Karpas-422 (cell line): ENCODE measurements at regions not wholly inside any gene's neighbourhood (a gene's known extent, or its start where the extent isn't known, plus 50 kb on each side); places are given as distances from the start of the nearest gene placed in this dataset.

Source experiments
- DNase-seq: peaks from one replicate; pipeline ENCODE4 v3.0.0-alpha.2; 2015
- H2AFZ ChIP-seq: fragments of 200-600 bp; sonication (generic); 2 replicates; pipeline ENCODE4 v1.6.1; 2014; ENCODE audit warnings: antibody characterized with exemption, low read length, mixed read lengths
- H3K27ac ChIP-seq: fragments of 200-600 bp; sonication (generic); 2 replicates; pipeline ENCODE4 v1.5.1; 2014; ENCODE audit warnings: mild to moderate bottlenecking, low read length, moderate library complexity
- H3K27me3 ChIP-seq: fragments of 200-600 bp; sonication (generic); 2 replicates; pipeline ENCODE4 v1.6.1; 2014; ENCODE audit warnings: low read length, mixed read lengths
- H3K36me3 ChIP-seq: fragments of 200-600 bp; sonication (generic); 2 replicates; pipeline ENCODE4 v1.6.1; 2014; ENCODE audit warnings: low read length, mixed read lengths; ENCODE audit not compliant: insufficient read depth
- H3K4me1 ChIP-seq: fragments of 200-600 bp; sonication (generic); 2 replicates; pipeline ENCODE4 v1.6.1; 2014; ENCODE audit warnings: mild to moderate bottlenecking, low read length, mixed read lengths
- H3K4me2 ChIP-seq: fragments of 200-600 bp; sonication (generic); 2 replicates; pipeline ENCODE4 v1.6.1; 2014; ENCODE audit warnings: low read length, low read depth, mild to moderate bottlenecking; ENCODE audit not compliant: poor library complexity, severe bottlenecking
- H3K4me3 ChIP-seq: fragments of 200-600 bp; sonication (generic); 2 replicates; pipeline ENCODE4 v1.5.1; 2014; ENCODE audit warnings: mild to moderate bottlenecking, antibody characterized with exemption, low read length, mixed read lengths
- H3K79me2 ChIP-seq: fragments of 200-600 bp; sonication (generic); 2 replicates; pipeline ENCODE4 v1.6.1; 2014; ENCODE audit warnings: mild to moderate bottlenecking, low read length, mixed read lengths
- H3K9ac ChIP-seq: fragments of 200-600 bp; sonication (generic); 2 replicates; pipeline ENCODE4 v1.6.0; 2014; ENCODE audit warnings: low read length
- H3K9me2 ChIP-seq: fragments of 200-600 bp; sonication (generic), shearing (Covaris generic); replicated peaks from 2 replicates; pipeline ENCODE4 v1.6.0; 2014; ENCODE audit warnings: mild to moderate bottlenecking, low read length, moderate library complexity; ENCODE audit not compliant: insufficient read depth
- H3K9me3 ChIP-seq: fragments of 300-700, 200-600 bp; sonication (generic); 2 replicates; pipeline ENCODE4 v1.6.1; 2014; ENCODE audit warnings: low read length, mixed read lengths
- H4K20me1 ChIP-seq: fragments of 200-600 bp; sonication (generic); 2 replicates; pipeline ENCODE4 v1.6.1; 2014; ENCODE audit warnings: mild to moderate bottlenecking, antibody characterized with exemption, low read length, low read depth; ENCODE audit not compliant: insufficient read depth

DNA sequence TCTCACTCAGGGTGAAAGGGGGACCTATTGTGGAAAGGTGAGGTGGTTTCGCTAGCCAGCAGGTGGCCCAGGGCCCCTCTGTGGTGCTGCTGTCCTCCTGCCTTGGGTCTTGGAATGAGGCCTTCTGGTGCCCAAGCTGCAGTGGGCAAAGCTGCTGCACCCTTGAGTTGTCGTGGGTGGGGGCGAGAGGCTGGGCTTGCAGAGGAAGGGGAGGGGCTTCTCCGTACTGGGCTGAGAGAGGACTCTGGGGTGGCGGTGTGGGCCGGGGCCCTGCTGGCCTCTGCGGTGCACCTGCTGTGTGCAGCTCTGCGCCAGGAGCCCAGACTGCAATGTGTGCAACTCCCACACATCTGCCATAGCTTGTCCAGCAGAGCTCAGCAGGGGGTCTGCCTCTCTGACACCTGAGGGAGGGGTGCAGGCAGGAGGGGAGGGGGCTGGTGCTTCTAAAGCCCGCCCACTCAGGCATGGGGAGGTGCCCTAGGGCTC lies 145.8 kb downstream of the KIF26A start:
- Histone ChIP-seq H4K20me1 (no peaks in the 10 kb centered on the region), H3K27me3 (no peaks in the 10 kb centered on the region), H3K79me2 (no peaks in the 10 kb centered on the region), H3K4me2 (no peak overlapping the region), H3K9ac (no peak overlapping the region), H3K27ac (no peak overlapping the region), H2AFZ (no peak overlapping the region), H3K9me2 (no peaks in the 10 kb centered on the region), H3K9me3 (peaks cover 8% of the 10 kb centered on the region; the same call in 1 of the 2 replicates), H3K4me3 (no peak overlapping the region), H3K36me3 (no peaks in the 10 kb centered on the region), H3K4me1 (no peaks in the 10 kb centered on the region)
- DNase-seq: no peak

DNA sequence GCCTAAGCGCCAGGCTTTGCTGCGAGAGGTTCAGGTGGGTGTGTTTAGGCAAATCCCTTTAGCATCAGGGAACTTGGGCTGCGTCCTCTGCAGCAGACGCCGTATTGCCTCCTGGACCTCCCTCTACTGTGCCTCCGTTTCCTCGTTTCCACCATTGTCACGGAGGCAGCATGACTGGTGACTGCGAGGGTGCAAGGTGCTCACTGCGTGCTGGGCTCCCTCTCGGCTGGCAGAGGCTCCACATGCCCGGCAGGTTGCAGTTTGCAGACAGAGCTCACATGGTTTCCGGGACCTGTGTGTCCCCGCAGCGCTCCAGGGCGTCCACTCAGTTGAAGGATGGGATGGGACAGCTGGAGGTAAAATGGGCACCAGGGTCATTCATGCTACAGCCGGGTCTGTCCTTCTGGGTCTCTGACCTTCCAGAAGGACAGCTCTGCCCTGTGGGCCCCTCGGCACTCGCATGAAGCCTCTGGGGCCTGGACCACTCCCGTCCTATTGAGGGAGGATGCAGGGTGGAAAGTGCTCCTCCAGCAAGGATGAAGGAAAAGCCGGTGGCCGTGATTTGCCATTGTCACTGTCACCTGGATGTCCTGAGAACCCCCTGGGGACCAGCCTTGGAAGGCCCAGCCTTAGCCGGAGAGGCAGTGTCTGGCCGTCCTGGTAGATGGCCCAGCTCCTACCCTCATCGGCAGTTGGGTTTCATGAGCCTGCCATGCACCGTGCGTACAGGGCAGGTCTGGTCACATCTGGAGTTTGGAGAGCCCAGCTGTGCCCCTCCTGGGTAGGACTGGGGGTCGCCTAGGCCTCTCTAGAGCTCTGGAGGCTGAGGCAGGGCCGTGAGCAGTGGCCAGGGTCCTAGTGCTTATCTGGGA lies 146.5 kb downstream of the KIF26A start:
- Histone ChIP-seq H3K9me2 (no peaks in the 10 kb centered on the region), H3K4me1 (no peaks in the 10 kb centered on the region), H3K4me3 (no peak overlapping the region), H3K27ac (no peak overlapping the region), H3K9ac (no peak overlapping the region), H3K9me3 (peaks cover 14% of the 10 kb centered on the region), H3K4me2 (no peak overlapping the region), H3K36me3 (no peaks in the 10 kb centered on the region), H3K27me3 (no peaks in the 10 kb centered on the region), H4K20me1 (no peaks in the 10 kb centered on the region), H3K79me2 (no peaks in the 10 kb centered on the region), H2AFZ (no peak overlapping the region)
- DNase-seq: no peak

DNA sequence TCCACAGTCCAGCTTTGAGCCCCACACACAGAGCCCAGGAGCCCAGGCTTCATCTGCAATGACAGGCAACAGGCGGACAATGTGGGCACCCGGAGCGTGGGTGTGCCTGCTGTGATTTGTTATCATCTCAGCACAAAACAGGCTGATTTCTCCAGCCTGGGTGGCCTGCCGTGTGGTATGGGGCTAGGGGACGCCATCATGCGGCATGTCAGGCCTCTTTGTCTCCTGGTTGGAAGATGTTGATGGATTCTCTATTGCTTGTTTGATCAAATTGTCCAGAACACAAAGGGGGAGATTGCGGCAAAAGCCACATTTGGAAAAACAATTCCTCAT lies 147.1 kb downstream of the KIF26A start:
- Histone ChIP-seq H3K9me3 (peaks cover 16% of the 10 kb centered on the region), H4K20me1 (no peaks in the 10 kb centered on the region), H3K27me3 (no peaks in the 10 kb centered on the region), H3K9ac (no peak overlapping the region), H3K4me1 (no peaks in the 10 kb centered on the region), H3K9me2 (no peaks in the 10 kb centered on the region), H3K36me3 (no peaks in the 10 kb centered on the region), H3K79me2 (no peaks in the 10 kb centered on the region), H3K4me3 (no peak overlapping the region), H3K27ac (no peak overlapping the region), H3K4me2 (no peak overlapping the region), H2AFZ (no peak overlapping the region)
- DNase-seq: no peak

DNA sequence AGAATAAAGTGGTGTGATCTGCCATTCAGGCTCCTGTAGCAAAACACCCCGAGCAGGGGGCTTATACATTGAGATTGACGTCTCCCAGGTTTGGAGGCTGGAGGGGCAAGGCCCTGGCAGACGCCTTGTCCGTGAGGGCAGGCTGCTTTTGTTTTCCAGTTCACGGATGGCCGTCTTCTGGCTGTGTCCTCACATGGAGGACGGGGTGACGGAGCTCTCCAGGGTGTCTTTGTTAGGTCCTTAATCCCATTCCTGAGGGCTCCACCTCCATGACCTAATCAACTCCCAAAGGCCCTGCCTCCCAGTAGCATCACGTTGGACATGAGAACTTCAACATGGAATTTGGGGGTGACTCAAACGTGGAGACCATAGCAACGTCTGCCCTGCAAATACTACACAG lies 147.7 kb downstream of the KIF26A start:
- no peaks in the 10 kb centered on the region for H3K9me2 ChIP-seq
- H3K9ac ChIP-seq: no peak overlapping the region
- DNase-seq: no peak
- no peak overlapping the region for H3K4me3 ChIP-seq
- H2AFZ ChIP-seq: no peak overlapping the region
- no peak overlapping the region for H3K27ac ChIP-seq
- H3K4me2 ChIP-seq: no peak overlapping the region
- H3K79me2 ChIP-seq: no peaks in the 10 kb centered on the region
- H3K4me1 ChIP-seq: no peaks in the 10 kb centered on the region
- no peaks in the 10 kb centered on the region for H4K20me1 ChIP-seq
- H3K36me3 ChIP-seq: no peaks in the 10 kb centered on the region
- no peaks in the 10 kb centered on the region for H3K27me3 ChIP-seq
- H3K9me3 ChIP-seq: peaks cover 16% of the 10 kb centered on the region

DNA sequence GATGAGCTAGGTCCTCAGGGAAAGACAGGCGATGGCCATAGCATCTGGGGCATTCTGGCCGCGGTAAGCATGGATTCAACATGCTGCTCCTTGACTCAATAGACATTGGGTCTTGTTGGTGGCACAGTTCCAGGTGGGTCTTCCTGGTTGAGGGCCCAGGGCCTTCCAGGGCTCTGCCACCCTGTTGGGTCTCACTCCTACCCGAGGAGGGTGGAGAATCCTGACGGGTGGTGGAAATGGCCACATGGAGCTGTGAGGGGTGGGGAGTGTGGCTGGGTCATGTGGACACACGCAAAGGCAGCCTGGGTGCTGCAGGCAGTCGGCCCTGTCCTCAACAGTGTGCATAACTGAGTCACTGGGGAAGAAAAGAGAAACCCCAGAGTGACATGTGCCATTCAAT lies 148.1 kb downstream of the KIF26A start:
- Histone ChIP-seq H3K9ac (no peak overlapping the region), H3K27me3 (no peaks in the 10 kb centered on the region), H3K36me3 (no peaks in the 10 kb centered on the region), H3K79me2 (no peaks in the 10 kb centered on the region), H3K4me3 (no peak overlapping the region), H4K20me1 (no peaks in the 10 kb centered on the region), H3K4me1 (no peaks in the 10 kb centered on the region), H3K4me2 (no peak overlapping the region), H3K9me3 (peaks cover 16% of the 10 kb centered on the region), H3K9me2 (no peaks in the 10 kb centered on the region), H3K27ac (no peak overlapping the region), H2AFZ (no peak overlapping the region)
- DNase-seq: no peak

DNA sequence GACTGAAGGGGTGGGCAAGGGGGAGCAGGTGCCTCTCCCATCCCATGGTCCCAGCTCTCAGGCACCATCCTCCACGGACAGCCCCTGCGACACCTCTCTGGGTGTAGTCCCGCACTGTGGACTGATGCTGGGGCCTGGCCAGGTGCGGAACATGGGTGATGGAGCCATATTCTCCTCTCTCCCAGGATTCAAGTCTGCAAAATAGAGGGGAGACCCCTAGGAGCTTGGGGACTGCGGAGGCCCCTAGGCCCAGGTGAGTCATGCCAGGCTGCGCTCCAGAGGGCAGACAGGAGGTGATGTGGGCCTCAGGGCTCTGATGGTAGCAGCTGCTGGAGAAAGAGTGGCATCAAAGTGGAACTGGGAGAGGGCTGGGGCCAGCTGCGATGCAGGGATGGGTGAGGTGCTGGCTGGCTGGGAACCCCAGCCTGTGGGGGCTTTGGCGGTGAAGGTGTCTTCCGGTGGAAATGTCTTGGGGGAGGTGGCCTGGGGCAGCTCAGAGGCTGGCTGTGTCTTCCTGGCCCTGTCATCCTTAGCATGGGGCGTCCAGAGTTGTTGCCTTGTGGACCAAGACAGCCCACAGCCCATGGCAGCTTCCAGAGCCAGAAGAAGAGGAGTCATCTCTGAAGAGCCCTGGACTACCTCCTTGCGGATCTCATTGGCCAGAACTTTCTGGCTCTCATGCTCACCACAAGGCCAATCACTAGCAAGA lies 149.1 kb downstream of the KIF26A start:
- Histone ChIP-seq H4K20me1 (no peaks in the 10 kb centered on the region), H3K4me2 (no peak overlapping the region), H3K27ac (no peak overlapping the region), H3K36me3 (no peaks in the 10 kb centered on the region), H3K9ac (no peak overlapping the region), H3K4me3 (no peak overlapping the region), H3K9me2 (no peaks in the 10 kb centered on the region), H2AFZ (no peak overlapping the region), H3K79me2 (no peaks in the 10 kb centered on the region), H3K4me1 (no peaks in the 10 kb centered on the region), H3K27me3 (no peaks in the 10 kb centered on the region), H3K9me3 (peaks cover 16% of the 10 kb centered on the region)
- no peak for DNase-seq

DNA sequence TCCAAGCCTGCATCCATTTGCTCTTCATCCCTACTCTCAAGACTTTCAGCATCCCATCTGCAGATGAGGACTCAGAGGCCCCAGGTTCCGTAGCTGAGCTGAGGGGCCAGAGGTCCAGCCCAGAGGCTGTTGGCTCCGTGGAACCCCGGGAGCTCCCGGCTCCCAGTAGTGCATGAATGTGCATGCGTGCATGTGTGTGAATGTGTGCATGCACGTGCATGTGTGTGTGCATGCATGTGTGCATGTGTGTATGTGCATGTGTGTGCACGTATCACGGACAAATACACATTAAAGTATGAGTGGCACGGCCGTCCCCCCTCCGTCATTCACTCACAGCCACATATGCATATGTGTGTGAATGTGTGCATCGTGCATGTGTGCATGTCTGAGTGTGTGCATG lies 149.9 kb downstream of the KIF26A start:
- no peak overlapping the region for H3K4me2 ChIP-seq
- DNase-seq: no peak
- no peaks in the 10 kb centered on the region for H4K20me1 ChIP-seq
- H3K27ac ChIP-seq: no peak overlapping the region
- peaks cover 16% of the 10 kb centered on the region for H3K9me3 ChIP-seq
- no peak overlapping the region for H2AFZ ChIP-seq
- H3K9ac ChIP-seq: no peak overlapping the region
- H3K27me3 ChIP-seq: no peaks in the 10 kb centered on the region
- no peaks in the 10 kb centered on the region for H3K9me2 ChIP-seq
- H3K4me1 ChIP-seq: no peaks in the 10 kb centered on the region
- H3K4me3 ChIP-seq: no peak overlapping the region
- no peaks in the 10 kb centered on the region for H3K36me3 ChIP-seq
- no peaks in the 10 kb centered on the region for H3K79me2 ChIP-seq

DNA sequence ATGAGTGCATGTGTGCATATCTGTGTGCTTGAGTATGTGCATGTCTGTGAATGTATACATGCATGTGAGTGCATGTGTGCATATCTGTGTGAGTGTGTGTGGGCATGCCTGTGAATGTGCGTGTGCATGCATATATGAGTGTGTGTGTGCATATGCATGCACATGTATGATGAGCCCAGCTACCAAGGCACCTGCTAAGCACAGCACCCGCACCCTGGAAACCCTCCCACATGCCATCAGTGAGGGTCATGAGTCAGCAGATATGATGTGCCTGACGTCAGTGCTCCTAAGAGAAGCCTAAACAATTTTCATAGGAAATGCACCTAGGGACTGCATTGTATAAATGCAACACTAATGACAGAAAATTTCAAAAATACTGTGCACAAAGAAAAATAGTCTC lies 151.1 kb downstream of the KIF26A start:
- H3K27ac ChIP-seq: no peak overlapping the region

More for the DNA sequence above, 151.1 kb downstream of the KIF26A start:
- Histone ChIP-seq H2AFZ (no peak overlapping the region), H3K36me3 (no peaks in the 10 kb centered on the region), H3K4me1 (no peaks in the 10 kb centered on the region), H4K20me1 (no peaks in the 10 kb centered on the region), H3K9ac (no peak overlapping the region), H3K9me3 (peaks cover 16% of the 10 kb centered on the region), H3K4me2 (no peak overlapping the region), H3K9me2 (no peaks in the 10 kb centered on the region), H3K79me2 (no peaks in the 10 kb centered on the region), H3K4me3 (no peak overlapping the region), H3K27me3 (no peaks in the 10 kb centered on the region)
- no peak for DNase-seq
